SU-DHL-6 (cell line): ENCODE measurements at regions not wholly inside any gene's neighbourhood (a gene's known extent, or its start where the extent isn't known, plus 50 kb on each side); places are given as distances from the start of the nearest gene placed in this dataset.

Experiments
- H2AFZ ChIP-seq: fragments of 200-600 bp; sonication (generic); 2 replicates; pipeline ENCODE4 v1.6.1; 2014; ENCODE audit warnings: low read depth, mild to moderate bottlenecking, moderate library complexity, mixed read lengths, antibody characterized with exemption, low read length; ENCODE audit not compliant: severe bottlenecking
- H3F3A ChIP-seq: fragments of 200-600 bp; shearing (Covaris generic); 2 replicates; pipeline ENCODE4 v1.6.0; 2016; ENCODE audit warnings: antibody characterized with exemption, mild to moderate bottlenecking; ENCODE audit not compliant: insufficient read depth
- H3K27ac ChIP-seq: fragments of 200-600 bp; sonication (generic); 2 replicates; pipeline ENCODE4 v1.5.1; 2016; ENCODE audit warnings: low read depth, mild to moderate bottlenecking, low read length, moderate library complexity, mixed read lengths
- H3K27me3 ChIP-seq: fragments of 200-600 bp; sonication (generic), shearing (Covaris generic); 2 replicates; pipeline ENCODE4 v1.6.0; 2014; ENCODE audit warnings: mild to moderate bottlenecking, low read length
- H3K36me3 ChIP-seq: fragments of 200-600 bp; sonication (generic); 2 replicates; pipeline ENCODE4 v1.6.1; 2014; ENCODE audit warnings: mild to moderate bottlenecking, low read length, mixed read lengths
- H3K4me2 ChIP-seq: fragments of 300-600, 200-600 bp; shearing (Covaris generic), sonication (generic); 2 replicates; pipeline ENCODE4 v1.6.0; 2014; ENCODE audit warnings: low read length, low read depth, mild to moderate bottlenecking; ENCODE audit not compliant: poor library complexity, severe bottlenecking
- H3K4me3 ChIP-seq: fragments of 200-600 bp; sonication (generic); 2 replicates; pipeline ENCODE4 v1.5.1; 2014; ENCODE audit warnings: antibody characterized with exemption, low read length, mild to moderate bottlenecking, mixed read lengths; ENCODE audit not compliant: insufficient read depth, poor library complexity, severe bottlenecking
- H3K79me2 ChIP-seq: fragments of 200-600 bp; sonication (generic); 2 replicates; pipeline ENCODE4 v1.6.1; 2014; ENCODE audit warnings: mild to moderate bottlenecking, low read length, moderate library complexity; ENCODE audit not compliant: insufficient read depth
- H3K9ac ChIP-seq: fragments of 200-600 bp; sonication (generic); 2 replicates; pipeline ENCODE4 v1.7.0; 2014; ENCODE audit warnings: mild to moderate bottlenecking, low read length
- H3K9me2 ChIP-seq: fragments of 200-600 bp; sonication (generic); replicated peaks from 2 replicates; pipeline ENCODE4 v1.6.1; 2014; ENCODE audit warnings: low read length; ENCODE audit not compliant: insufficient read depth
- H3K9me3 ChIP-seq: fragments of 200-600 bp; sonication (generic); 2 replicates; pipeline ENCODE4 v1.6.1; 2014; ENCODE audit warnings: low read length, mixed read lengths; ENCODE audit not compliant: insufficient read depth
- H4K20me1 ChIP-seq: fragments of 200-600 bp; sonication (generic); 2 replicates; pipeline ENCODE4 v1.6.1; 2014; ENCODE audit warnings: low read depth, mild to moderate bottlenecking, antibody characterized with exemption, low read length, moderate library complexity, mixed read lengths
- CTCF ChIP-seq: fragments of 200-600 bp; sonication (generic); IDR thresholded peaks from one replicate; pipeline ENCODE4 v1.5.1; 2017; ENCODE audit warnings: antibody characterized with exemption, mild to moderate bottlenecking, low read length, moderate library complexity; ENCODE audit not compliant: insufficient read depth, poor library complexity, severe bottlenecking
- EZH2phosphoT487 ChIP-seq: fragments of 200-600 bp; sonication (generic), shearing (Covaris generic); conservative IDR thresholded peaks from 2 replicates; pipeline ENCODE4 v1.6.1; 2018; ENCODE audit warnings: mild to moderate bottlenecking, antibody characterized with exemption, low read length, moderate library complexity, mixed read lengths

- Histone ChIP-seq H3K9me3 (no peaks in the 10 kb centered on the region), H4K20me1 (no peaks in the 10 kb centered on the region), H3K9me2 (no peaks in the 10 kb centered on the region), H3F3A (no peaks in the 10 kb centered on the region), H2AFZ (no peak overlapping the region), H3K36me3 (no peaks in the 10 kb centered on the region), H3K4me3 (no peak overlapping the region), H3K27me3 (no peaks in the 10 kb centered on the region), H3K27ac (no peak overlapping the region), H3K4me2 (no peak overlapping the region), H3K79me2 (no peaks in the 10 kb centered on the region), H3K9ac (no peak overlapping the region)
- no peak for TF ChIP-seq EZH2phosphoT487
- no peak for TF ChIP-seq CTCF
Measured at GRCh38 chr13:106028911-106029310, 506.6 kb downstream of the EFNB2 start.

GRCh38 chr13:106011600-106011999, 523.9 kb downstream of the EFNB2 start:
- no peaks in the 10 kb centered on the region for H4K20me1 ChIP-seq

GRCh38 chr13:106010836-106011235, 524.6 kb downstream of the EFNB2 start:
- Histone ChIP-seq H3K27me3 (no peaks in the 10 kb centered on the region), H3K27ac (no peak overlapping the region), H3K36me3 (no peaks in the 10 kb centered on the region), H4K20me1 (no peaks in the 10 kb centered on the region), H3K79me2 (no peaks in the 10 kb centered on the region), H3K9me2 (no peaks in the 10 kb centered on the region), H3K4me3 (no peak overlapping the region), H3K4me2 (no peak overlapping the region), H3K9me3 (no peaks in the 10 kb centered on the region), H2AFZ (no peak overlapping the region), H3K9ac (no peak overlapping the region), H3F3A (no peaks in the 10 kb centered on the region)
- TF ChIP-seq CTCF (no peak), EZH2phosphoT487 (no peak)

More at GRCh38 chr13:106011600-106011999, 523.9 kb downstream of the EFNB2 start:
- Histone ChIP-seq H3K27me3 (no peaks in the 10 kb centered on the region), H3K27ac (no peak overlapping the region), H3K9me3 (no peaks in the 10 kb centered on the region), H3F3A (no peaks in the 10 kb centered on the region), H3K4me2 (no peak overlapping the region), H2AFZ (no peak overlapping the region), H3K9me2 (no peaks in the 10 kb centered on the region), H3K4me3 (no peak overlapping the region), H3K79me2 (no peaks in the 10 kb centered on the region), H3K36me3 (no peaks in the 10 kb centered on the region), H3K9ac (no peak overlapping the region)
- TF ChIP-seq CTCF (no peak), EZH2phosphoT487 (no peak)
